ENCODE measurements at regions not wholly inside any gene's neighbourhood (a gene's known extent, or its start where the extent isn't known, plus 50 kb on each side); places are given as distances from the start of the nearest gene placed in this dataset.

DNA sequence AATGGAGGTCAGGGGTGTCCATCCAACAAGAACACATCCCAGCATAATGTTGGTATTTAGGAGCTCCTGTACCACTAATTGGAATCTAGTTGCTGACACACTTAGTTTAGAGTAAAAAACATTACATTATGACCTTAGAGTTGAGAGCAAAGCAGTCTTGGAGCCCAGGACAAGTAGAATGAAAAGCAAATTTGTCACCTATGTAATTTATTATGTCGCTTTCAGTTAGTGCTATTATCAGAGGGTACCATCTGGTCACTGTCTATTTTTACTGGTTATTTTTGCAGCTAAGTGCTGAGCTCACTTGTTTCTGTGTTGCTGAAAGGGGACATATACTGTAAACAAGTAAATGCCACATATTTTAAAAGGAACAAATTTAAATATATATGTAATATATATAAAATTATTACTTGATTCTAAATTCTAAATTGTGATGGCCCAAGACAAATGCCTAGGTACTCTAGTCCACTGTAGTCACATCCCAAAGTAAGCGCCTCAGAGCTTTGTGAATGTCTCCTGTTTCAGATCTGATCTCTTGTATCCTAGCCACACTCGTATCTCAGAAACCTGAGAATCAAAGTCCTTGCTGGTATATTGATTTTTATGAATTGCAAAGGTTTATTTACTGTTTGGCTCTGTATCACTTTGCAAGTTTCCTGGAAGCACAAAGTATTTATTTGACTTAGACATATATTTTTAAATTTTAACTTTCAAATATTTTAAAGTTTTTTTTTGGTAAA lies 148.6 kb upstream of the MAN1A1 start (continued):
- no peak for TF ChIP-seq NCOA1 (IDR thresholded peaks at IDR 0.05; ENCODE audit: low read depth)
- no peak for TF ChIP-seq RBM34 (IDR thresholded peaks at IDR 0.05; ENCODE audit: borderline replicate concordance, insufficient read depth, low read length)
- TF ChIP-seq, protein P1, sequence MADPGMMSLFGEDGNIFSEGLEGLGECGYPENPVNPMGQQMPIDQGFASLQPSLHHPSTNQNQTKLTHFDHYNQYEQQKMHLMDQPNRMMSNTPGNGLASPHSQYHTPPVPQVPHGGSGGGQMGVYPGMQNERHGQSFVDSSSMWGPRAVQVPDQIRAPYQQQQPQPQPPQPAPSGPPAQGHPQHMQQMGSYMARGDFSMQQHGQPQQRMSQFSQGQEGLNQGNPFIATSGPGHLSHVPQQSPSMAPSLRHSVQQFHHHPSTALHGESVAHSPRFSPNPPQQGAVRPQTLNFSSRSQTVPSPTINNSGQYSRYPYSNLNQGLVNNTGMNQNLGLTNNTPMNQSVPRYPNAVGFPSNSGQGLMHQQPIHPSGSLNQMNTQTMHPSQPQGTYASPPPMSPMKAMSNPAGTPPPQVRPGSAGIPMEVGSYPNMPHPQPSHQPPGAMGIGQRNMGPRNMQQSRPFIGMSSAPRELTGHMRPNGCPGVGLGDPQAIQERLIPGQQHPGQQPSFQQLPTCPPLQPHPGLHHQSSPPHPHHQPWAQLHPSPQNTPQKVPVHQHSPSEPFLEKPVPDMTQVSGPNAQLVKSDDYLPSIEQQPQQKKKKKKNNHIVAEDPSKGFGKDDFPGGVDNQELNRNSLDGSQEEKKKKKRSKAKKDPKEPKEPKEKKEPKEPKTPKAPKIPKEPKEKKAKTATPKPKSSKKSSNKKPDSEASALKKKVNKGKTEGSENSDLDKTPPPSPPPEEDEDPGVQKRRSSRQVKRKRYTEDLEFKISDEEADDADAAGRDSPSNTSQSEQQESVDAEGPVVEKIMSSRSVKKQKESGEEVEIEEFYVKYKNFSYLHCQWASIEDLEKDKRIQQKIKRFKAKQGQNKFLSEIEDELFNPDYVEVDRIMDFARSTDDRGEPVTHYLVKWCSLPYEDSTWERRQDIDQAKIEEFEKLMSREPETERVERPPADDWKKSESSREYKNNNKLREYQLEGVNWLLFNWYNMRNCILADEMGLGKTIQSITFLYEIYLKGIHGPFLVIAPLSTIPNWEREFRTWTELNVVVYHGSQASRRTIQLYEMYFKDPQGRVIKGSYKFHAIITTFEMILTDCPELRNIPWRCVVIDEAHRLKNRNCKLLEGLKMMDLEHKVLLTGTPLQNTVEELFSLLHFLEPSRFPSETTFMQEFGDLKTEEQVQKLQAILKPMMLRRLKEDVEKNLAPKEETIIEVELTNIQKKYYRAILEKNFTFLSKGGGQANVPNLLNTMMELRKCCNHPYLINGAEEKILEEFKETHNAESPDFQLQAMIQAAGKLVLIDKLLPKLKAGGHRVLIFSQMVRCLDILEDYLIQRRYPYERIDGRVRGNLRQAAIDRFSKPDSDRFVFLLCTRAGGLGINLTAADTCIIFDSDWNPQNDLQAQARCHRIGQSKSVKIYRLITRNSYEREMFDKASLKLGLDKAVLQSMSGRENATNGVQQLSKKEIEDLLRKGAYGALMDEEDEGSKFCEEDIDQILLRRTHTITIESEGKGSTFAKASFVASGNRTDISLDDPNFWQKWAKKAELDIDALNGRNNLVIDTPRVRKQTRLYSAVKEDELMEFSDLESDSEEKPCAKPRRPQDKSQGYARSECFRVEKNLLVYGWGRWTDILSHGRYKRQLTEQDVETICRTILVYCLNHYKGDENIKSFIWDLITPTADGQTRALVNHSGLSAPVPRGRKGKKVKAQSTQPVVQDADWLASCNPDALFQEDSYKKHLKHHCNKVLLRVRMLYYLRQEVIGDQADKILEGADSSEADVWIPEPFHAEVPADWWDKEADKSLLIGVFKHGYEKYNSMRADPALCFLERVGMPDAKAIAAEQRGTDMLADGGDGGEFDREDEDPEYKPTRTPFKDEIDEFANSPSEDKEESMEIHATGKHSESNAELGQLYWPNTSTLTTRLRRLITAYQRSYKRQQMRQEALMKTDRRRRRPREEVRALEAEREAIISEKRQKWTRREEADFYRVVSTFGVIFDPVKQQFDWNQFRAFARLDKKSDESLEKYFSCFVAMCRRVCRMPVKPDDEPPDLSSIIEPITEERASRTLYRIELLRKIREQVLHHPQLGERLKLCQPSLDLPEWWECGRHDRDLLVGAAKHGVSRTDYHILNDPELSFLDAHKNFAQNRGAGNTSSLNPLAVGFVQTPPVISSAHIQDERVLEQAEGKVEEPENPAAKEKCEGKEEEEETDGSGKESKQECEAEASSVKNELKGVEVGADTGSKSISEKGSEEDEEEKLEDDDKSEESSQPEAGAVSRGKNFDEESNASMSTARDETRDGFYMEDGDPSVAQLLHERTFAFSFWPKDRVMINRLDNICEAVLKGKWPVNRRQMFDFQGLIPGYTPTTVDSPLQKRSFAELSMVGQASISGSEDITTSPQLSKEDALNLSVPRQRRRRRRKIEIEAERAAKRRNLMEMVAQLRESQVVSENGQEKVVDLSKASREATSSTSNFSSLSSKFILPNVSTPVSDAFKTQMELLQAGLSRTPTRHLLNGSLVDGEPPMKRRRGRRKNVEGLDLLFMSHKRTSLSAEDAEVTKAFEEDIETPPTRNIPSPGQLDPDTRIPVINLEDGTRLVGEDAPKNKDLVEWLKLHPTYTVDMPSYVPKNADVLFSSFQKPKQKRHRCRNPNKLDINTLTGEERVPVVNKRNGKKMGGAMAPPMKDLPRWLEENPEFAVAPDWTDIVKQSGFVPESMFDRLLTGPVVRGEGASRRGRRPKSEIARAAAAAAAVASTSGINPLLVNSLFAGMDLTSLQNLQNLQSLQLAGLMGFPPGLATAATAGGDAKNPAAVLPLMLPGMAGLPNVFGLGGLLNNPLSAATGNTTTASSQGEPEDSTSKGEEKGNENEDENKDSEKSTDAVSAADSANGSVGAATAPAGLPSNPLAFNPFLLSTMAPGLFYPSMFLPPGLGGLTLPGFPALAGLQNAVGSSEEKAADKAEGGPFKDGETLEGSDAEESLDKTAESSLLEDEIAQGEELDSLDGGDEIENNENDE (IDR thresholded peaks at IDR 0.05; ENCODE audit: low read depth, low read length), result no peak
- no peak for TF ChIP-seq RBM15 (IDR thresholded peaks at IDR 0.05; ENCODE audit: insufficient read depth, low read length)
- no peak for TF ChIP-seq GABPA (tag; conservative IDR thresholded peaks at IDR 0.05; ENCODE audit: low read depth)
- TF ChIP-seq FOXJ2 (tag; IDR thresholded peaks at IDR 0.05), result peak; percentile 66; the same call in 1 of the 2 replicates
- TF ChIP-seq BMI1 (IDR thresholded peaks at IDR 0.05; ENCODE audit: low read length), result no peak
- no peak for TF ChIP-seq NEUROD1 (IDR thresholded peaks at IDR 0.05; ENCODE audit: borderline replicate concordance, low read depth, low read length, partially characterized antibody)
- peak; percentile 50; the same call in 1 of the 2 replicates for TF ChIP-seq MTA2 (IDR thresholded peaks at IDR 0.05; ENCODE audit: low read depth)
- TF ChIP-seq MYBL2 (IDR thresholded peaks at IDR 0.05; ENCODE audit: low read depth), result peak; percentile 31; the same call in 1 of the 2 replicates
- no peak for TF ChIP-seq MYBL2 (CRISPR knock-in tag; IDR thresholded peaks at IDR 0.05; ENCODE audit: borderline replicate concordance)
- TF ChIP-seq DMBX1 (CRISPR knock-in tag; IDR thresholded peaks at IDR 0.05; ENCODE audit: borderline replicate concordance), result no peak
- TF ChIP-seq SREBF1 (IDR thresholded peaks at IDR 0.05; ENCODE audit: borderline replicate concordance, low read depth, low read length), result no peak
- no peak for TF ChIP-seq PTTG1 (tag; IDR thresholded peaks at IDR 0.05; ENCODE audit: low read depth)
- no peak for TF ChIP-seq GABPB2 (CRISPR knock-in tag; conservative IDR thresholded peaks at IDR 0.05)
